CD8-positive, alpha-beta memory T cell (primary cell): ENCODE measurements at regions not wholly inside any gene's neighbourhood (a gene's known extent, or its start where the extent isn't known, plus 50 kb on each side); places are given as distances from the start of the nearest gene placed in this dataset.
"Not testable (repeated sequence)": the region's sequence is repeated elsewhere in the genome, so short reads cannot be mapped to it uniquely, and the experiment has no call there.

Source experiments
- CTCF ChIA-PET: fragments of 350-600 bp; sonication (Branson Sonifier 250); formaldehyde crosslinking; loops from one replicate; lab custom pipeline; 2021; ENCODE audit warnings: antibody characterized with exemption; lab: Charles Lee
- POLR2A ChIA-PET: fragments of 350-600 bp; sonication (Branson Sonifier 250); formaldehyde crosslinking; loops from one replicate; lab custom pipeline; 2021; ENCODE audit warnings: antibody characterized with exemption; lab: Charles Lee
- DNase-seq, 5 donors: peaks; one replicate each; pipeline versions ENCODE4 v3.0.0 to v3.0.0-alpha.2; 2020 to 2022; ENCODE audit warnings: mixed read lengths in 1 of 5
- H3K27ac ChIP-seq: one replicate; pipeline ENCODE4 v1.7.0; 2013; ENCODE audit warnings: low read depth, mild to moderate bottlenecking, low read length, moderate library complexity
- H3K27me3 ChIP-seq: 2 replicates; pipeline ENCODE4 v1.7.0; 2013; ENCODE audit warnings: low read length, mild to moderate bottlenecking; ENCODE audit not compliant: insufficient read depth, poor library complexity, severe bottlenecking
- H3K36me3 ChIP-seq: 2 replicates; pipeline ENCODE4 v1.7.0; 2013; ENCODE audit warnings: mild to moderate bottlenecking, low read length, moderate library complexity; ENCODE audit not compliant: insufficient read depth
- H3K4me1 ChIP-seq: 2 replicates; pipeline ENCODE4 v1.7.0; 2013; ENCODE audit warnings: mild to moderate bottlenecking, low read length, moderate library complexity; ENCODE audit not compliant: insufficient read depth
- H3K4me3 ChIP-seq: 2 replicates; pipeline ENCODE4 v1.7.0; 2013; ENCODE audit warnings: mild to moderate bottlenecking, low read length
- H3K9me3 ChIP-seq: 2 replicates; pipeline ENCODE4 v1.7.0; 2013; ENCODE audit warnings: mild to moderate bottlenecking, low read length
- H3K27ac Mint-ChIP-seq, 8 donors: one replicate each; pipeline ENCODE4 v1.8.0; 2020 to 2021; ENCODE audit warnings: mixed read lengths in 8 of 8, mild to moderate bottlenecking in 6 of 8, inconsistent platforms in 3 of 8, moderate library complexity in 3 of 8
- H3K27me3 Mint-ChIP-seq, 2 donors: one replicate each; pipeline ENCODE4 v1.8.0; 2020 to 2021; ENCODE audit warnings: mixed read lengths in 2 of 2, mild to moderate bottlenecking in 1 of 2, moderate library complexity in 1 of 2
- H3K36me3 Mint-ChIP-seq, 3 donors: one replicate each; pipeline ENCODE4 v1.8.0; 2020 to 2021; ENCODE audit warnings: mixed read lengths in 3 of 3, inconsistent platforms in 1 of 3, mild to moderate bottlenecking in 1 of 3
- H3K4me1 Mint-ChIP-seq, 3 donors: one replicate each; pipeline ENCODE4 v1.8.0; 2020 to 2021; ENCODE audit warnings: mixed read lengths in 3 of 3, inconsistent platforms in 1 of 3, mild to moderate bottlenecking in 1 of 3
- H3K4me3 Mint-ChIP-seq, 7 donors: one replicate each; pipeline ENCODE4 v1.8.0; 2020 to 2021; ENCODE audit warnings: mixed read lengths in 7 of 7, mild to moderate bottlenecking in 6 of 7, moderate library complexity in 4 of 7, inconsistent platforms in 2 of 7
- H3K9me3 Mint-ChIP-seq, 5 donors: one replicate each; pipeline ENCODE4 v1.8.0; 2020 to 2022; ENCODE audit warnings: mixed read lengths in 5 of 5, mild to moderate bottlenecking in 3 of 5, moderate library complexity in 2 of 5, inconsistent platforms in 1 of 5

GRCh38 chr10:37535459-37536246 lies 321.8 kb downstream of the ZNF248 start:
- no peaks in the 10 kb centered on the region for H3K36me3 Mint-ChIP-seq
- ChIA-PET POLR2A (no interaction called here), CTCF (no interaction called here)
- H3K27ac Mint-ChIP-seq: no peak overlapping the region
- no peaks in the 10 kb centered on the region for H3K4me1 ChIP-seq
- H3K27me3 ChIP-seq: no peaks in the 10 kb centered on the region
- H3K27ac ChIP-seq: no peak overlapping the region
- H3K4me3 ChIP-seq: no peak overlapping the region
- H3K36me3 ChIP-seq: no peaks in the 10 kb centered on the region
- H3K9me3 Mint-ChIP-seq: peaks cover 6 to 15% (median 12%) of the 10 kb centered on the region in 5 donors
- no peaks in the 10 kb centered on the region for H3K9me3 ChIP-seq
- no peak for DNase-seq
- H3K4me1 Mint-ChIP-seq: no peaks in the 10 kb centered on the region
- no peaks in the 10 kb centered on the region for H3K27me3 Mint-ChIP-seq
- no peak overlapping the region for H3K4me3 Mint-ChIP-seq

- H3K9me3 Mint-ChIP-seq: peaks cover 6 to 15% (median 9%) of the 10 kb centered on the region in 5 donors
- ChIA-PET POLR2A (no interaction called here), CTCF (no interaction called here)
- Histone ChIP-seq H3K36me3 (no peaks in the 10 kb centered on the region), H3K4me3 (no peak overlapping the region), H3K27me3 (no peaks in the 10 kb centered on the region), H3K27ac (no peak overlapping the region), H3K4me1 (no peaks in the 10 kb centered on the region), H3K9me3 (no peaks in the 10 kb centered on the region)
- no peak for DNase-seq
- no peak overlapping the region for H3K27ac Mint-ChIP-seq
- no peaks in the 10 kb centered on the region for H3K27me3 Mint-ChIP-seq
- no peak overlapping the region for H3K4me3 Mint-ChIP-seq
- no peaks in the 10 kb centered on the region for H3K36me3 Mint-ChIP-seq
- no peaks in the 10 kb centered on the region for H3K4me1 Mint-ChIP-seq
These were observed 323.2 kb downstream of the ZNF248 start for GRCh38 chr10:37534166-37534565.

- H3K9me3 ChIP-seq, H3K4me3 Mint-ChIP-seq, DNase-seq, H3K4me1 Mint-ChIP-seq, H3K4me3 ChIP-seq, H3K27ac ChIP-seq, H3K27me3 Mint-ChIP-seq, POLR2A ChIA-PET, H3K27me3 ChIP-seq, H3K36me3 Mint-ChIP-seq, CTCF ChIA-PET, H3K27ac Mint-ChIP-seq, H3K4me1 ChIP-seq, H3K36me3 ChIP-seq: not testable (repeated sequence)
- H3K9me3 Mint-ChIP-seq: peaks cover 0 to 14% (median 2%) of the 10 kb centered on the region in 5 donors
These were observed 332.0 kb downstream of the ZNF248 start for GRCh38 chr10:37525410-37525809.

GRCh38 chr10:37520488-37520887 lies 336.9 kb downstream of the ZNF248 start:
- Mint-ChIP-seq H3K36me3 (no peaks in the 10 kb centered on the region), H3K9me3 (peaks cover 0 to 25% (median 3%) of the 10 kb centered on the region in 5 donors), H3K4me3 (no peak overlapping the region), H3K4me1 (no peaks in the 10 kb centered on the region), H3K27ac (no peak overlapping the region), H3K27me3 (no peaks in the 10 kb centered on the region)
- Histone ChIP-seq H3K27ac (no peak overlapping the region), H3K36me3 (no peaks in the 10 kb centered on the region), H3K4me1 (no peaks in the 10 kb centered on the region), H3K9me3 (no peaks in the 10 kb centered on the region), H3K27me3 (no peaks in the 10 kb centered on the region), H3K4me3 (no peak overlapping the region)
- POLR2A ChIA-PET: no interaction called here
- CTCF ChIA-PET: no interaction called here
- no peak for DNase-seq

- H3K27ac Mint-ChIP-seq, H3K4me1 ChIP-seq, H3K9me3 ChIP-seq, H3K4me3 ChIP-seq, H3K36me3 ChIP-seq, H3K4me1 Mint-ChIP-seq, H3K36me3 Mint-ChIP-seq, POLR2A ChIA-PET, H3K27ac ChIP-seq, DNase-seq, H3K4me3 Mint-ChIP-seq, H3K27me3 Mint-ChIP-seq, H3K27me3 ChIP-seq, CTCF ChIA-PET: not testable (repeated sequence)
- H3K9me3 Mint-ChIP-seq: peaks cover 18 to 24% (median 22%) of the 10 kb centered on the region in 5 donors
These were observed 346.9 kb downstream of the ZNF248 start for GRCh38 chr10:37510520-37510919.

- Mint-ChIP-seq H3K4me1 (no peaks in the 10 kb centered on the region), H3K27me3 (no peaks in the 10 kb centered on the region), H3K9me3 (peaks cover 0 to 4% (median 2%) of the 10 kb centered on the region in 5 donors), H3K27ac (no peak overlapping the region), H3K4me3 (no peak overlapping the region), H3K36me3 (no peaks in the 10 kb centered on the region)
- Histone ChIP-seq H3K4me1 (no peaks in the 10 kb centered on the region), H3K4me3 (no peak overlapping the region), H3K27me3 (no peaks in the 10 kb centered on the region), H3K36me3 (no peaks in the 10 kb centered on the region), H3K27ac (no peak overlapping the region), H3K9me3 (no peaks in the 10 kb centered on the region)
- no peak for DNase-seq
- POLR2A ChIA-PET: no interaction called here
- CTCF ChIA-PET: no interaction called here
These were observed 361.3 kb downstream of the ZNF248 start for GRCh38 chr10:37496061-37496460.

- no peaks in the 10 kb centered on the region for H3K36me3 Mint-ChIP-seq
- no peaks in the 10 kb centered on the region for H3K27me3 Mint-ChIP-seq
- Histone ChIP-seq H3K9me3 (no peaks in the 10 kb centered on the region), H3K27ac (no peak overlapping the region), H3K4me1 (no peaks in the 10 kb centered on the region), H3K4me3 (no peak overlapping the region), H3K27me3 (no peaks in the 10 kb centered on the region), H3K36me3 (no peaks in the 10 kb centered on the region)
- POLR2A ChIA-PET: no interaction called here
- H3K4me3 Mint-ChIP-seq: no peak overlapping the region
- CTCF ChIA-PET: no interaction called here
- no peaks in the 10 kb centered on the region for H3K4me1 Mint-ChIP-seq
- no peak overlapping the region for H3K27ac Mint-ChIP-seq
- DNase-seq: no peak
- peaks cover 0 to 5% (median 4%) of the 10 kb centered on the region in 5 donors for H3K9me3 Mint-ChIP-seq
These were observed 362.0 kb downstream of the ZNF248 start for GRCh38 chr10:37495415-37495814.

GRCh38 chr10:37493185-37493796 lies 364.1 kb downstream of the ZNF248 start:
- H3K4me3 Mint-ChIP-seq, H3K27me3 ChIP-seq, POLR2A ChIA-PET, H3K36me3 Mint-ChIP-seq, CTCF ChIA-PET, H3K9me3 ChIP-seq, H3K4me1 ChIP-seq, DNase-seq, H3K27me3 Mint-ChIP-seq, H3K36me3 ChIP-seq, H3K27ac Mint-ChIP-seq, H3K27ac ChIP-seq, H3K4me1 Mint-ChIP-seq, H3K4me3 ChIP-seq: not testable (repeated sequence)
- peaks cover 4 to 15% (median 5%) of the 10 kb centered on the region in 5 donors for H3K9me3 Mint-ChIP-seq
